H9 (cell line): ENCODE measurements at regions not wholly inside any gene's neighbourhood (a gene's known extent, or its start where the extent isn't known, plus 50 kb on each side); places are given as distances from the start of the nearest gene placed in this dataset.

Source experiments
- DNase-seq: peaks from one replicate; pipeline ENCODE4 v3.0.0-alpha.2; 2017
- H2AFZ ChIP-seq: one replicate; pipeline ENCODE4 v1.6.1; 2013; ENCODE audit warnings: mild to moderate bottlenecking, low read length, control low read depth, moderate library complexity
- H2AK5ac ChIP-seq: 2 replicates; pipeline ENCODE4 v1.6.1; 2013; ENCODE audit warnings: low read length, control low read depth, mixed read lengths; ENCODE audit not compliant: insufficient read length
- H2BK120ac ChIP-seq: one replicate; pipeline ENCODE4 v1.6.1; 2013; ENCODE audit warnings: low read depth, mild to moderate bottlenecking, low read length, control low read depth, inconsistent platforms; ENCODE audit not compliant: poor library complexity, severe bottlenecking
- H2BK12ac ChIP-seq: 2 replicates; pipeline ENCODE4 v1.6.1; 2013; ENCODE audit warnings: low read length, control low read depth, mixed read lengths, low read depth; ENCODE audit not compliant: insufficient read length
- H2BK15ac ChIP-seq: 2 replicates; pipeline ENCODE4 v1.6.1; 2013; ENCODE audit warnings: low read depth, low read length, control low read depth
- H2BK20ac ChIP-seq: one replicate; pipeline ENCODE4 v1.6.1; 2013; ENCODE audit warnings: low read depth, mild to moderate bottlenecking, low read length, control low read depth, inconsistent platforms; ENCODE audit not compliant: poor library complexity, severe bottlenecking
- H2BK5ac ChIP-seq: 2 replicates; pipeline ENCODE4 v1.6.1; 2013; ENCODE audit warnings: low read length, control low read depth, mixed read lengths; ENCODE audit not compliant: insufficient read length
- H3K14ac ChIP-seq: 2 replicates; pipeline ENCODE4 v1.6.1; 2013; ENCODE audit warnings: low read length, control low read depth; ENCODE audit not compliant: insufficient read depth
- H3K18ac ChIP-seq: 2 replicates; pipeline ENCODE4 v1.6.1; 2013; ENCODE audit warnings: low read depth, mild to moderate bottlenecking, mixed read lengths, low read length, control low read depth; ENCODE audit not compliant: insufficient read length
- H3K23ac ChIP-seq: 2 replicates; pipeline ENCODE4 v1.6.1; 2013; ENCODE audit warnings: low read length, control low read depth, mixed read lengths, low read depth; ENCODE audit not compliant: insufficient read length
- H3K23me2 ChIP-seq: 2 replicates; pipeline ENCODE4 v1.6.1; 2013; ENCODE audit warnings: low read depth, mild to moderate bottlenecking, mixed read lengths, low read length, control low read depth; ENCODE audit not compliant: insufficient read length, poor library complexity, severe bottlenecking
- H3K27ac ChIP-seq: 2 replicates; pipeline ENCODE4 v1.5.1; 2013; ENCODE audit warnings: low read length, control low read depth, mixed read lengths, low read depth; ENCODE audit not compliant: insufficient read length
- H3K27me3 ChIP-seq: 2 replicates; pipeline ENCODE4 v1.6.1; 2013; ENCODE audit warnings: low read length, control low read depth, inconsistent platforms; ENCODE audit not compliant: insufficient read depth
- H3K4ac ChIP-seq: 2 replicates; pipeline ENCODE4 v1.6.1; 2013; ENCODE audit warnings: low read depth, mild to moderate bottlenecking, control low read depth, inconsistent platforms, low read length, moderate library complexity
- H3K4me1 ChIP-seq: 2 replicates; pipeline ENCODE4 v1.6.1; 2013; ENCODE audit warnings: low read length, control low read depth, inconsistent platforms; ENCODE audit not compliant: insufficient read depth
- H3K4me2 ChIP-seq: 2 replicates; pipeline ENCODE4 v1.6.1; 2013; ENCODE audit warnings: low read length, control low read depth, mixed read lengths; ENCODE audit not compliant: insufficient read length, insufficient read depth
- H3K56ac ChIP-seq: 2 replicates; pipeline ENCODE4 v1.6.1; 2013; ENCODE audit warnings: low read depth, mild to moderate bottlenecking, mixed read lengths, low read length, control low read depth; ENCODE audit not compliant: insufficient read length
- H3K79me1 ChIP-seq: 2 replicates; pipeline ENCODE4 v1.6.1; 2013; ENCODE audit warnings: low read depth, mild to moderate bottlenecking, moderate library complexity, low read length, control low read depth, inconsistent platforms; ENCODE audit not compliant: insufficient read depth, poor library complexity, severe bottlenecking
- H3K79me2 ChIP-seq: 2 replicates; pipeline ENCODE4 v1.6.1; 2013; ENCODE audit warnings: low read length, control low read depth, inconsistent platforms; ENCODE audit not compliant: insufficient read depth
- H3K9ac ChIP-seq: 2 replicates; pipeline ENCODE4 v1.6.1; 2013; ENCODE audit warnings: low read length, control low read depth, mixed read lengths; ENCODE audit not compliant: insufficient read length; ENCODE audit errors: extremely low read depth
- H3K9me3 ChIP-seq: one replicate; pipeline ENCODE4 v1.6.1; 2013; ENCODE audit warnings: low read depth, low read length, inconsistent platforms; ENCODE audit not compliant: control insufficient read depth
- H3T11ph ChIP-seq: one replicate; pipeline ENCODE4 v1.6.1; 2013; ENCODE audit warnings: mild to moderate bottlenecking, low read length, control low read depth, inconsistent platforms
- H4K20me1 ChIP-seq: one replicate; pipeline ENCODE4 v1.6.1; 2013; ENCODE audit not compliant: control insufficient read depth, insufficient read length, insufficient read depth
- H4K5ac ChIP-seq: 2 replicates; pipeline ENCODE4 v1.6.1; 2013; ENCODE audit warnings: low read depth, mild to moderate bottlenecking, mixed read lengths, low read length, control low read depth; ENCODE audit not compliant: insufficient read length
- H4K8ac ChIP-seq: replicated peaks from 2 replicates; pipeline ENCODE4 v1.6.1; 2013; ENCODE audit warnings: low read length, control low read depth, mixed read lengths, low read depth; ENCODE audit not compliant: insufficient read length
- H4K91ac ChIP-seq: 2 replicates; pipeline ENCODE4 v1.6.1; 2013; ENCODE audit warnings: low read depth, mild to moderate bottlenecking, moderate library complexity, mixed read lengths, low read length, control low read depth; ENCODE audit not compliant: insufficient read length
- H3K27ac Mint-ChIP-seq, 3 experiments: 2 replicates in 2 of 3; 3 replicates in 1 of 3; pipeline ENCODE4 v1.8.0; 2020 to 2021; ENCODE audit warnings: mixed read lengths in 3 of 3, mild to moderate bottlenecking in 1 of 3, moderate library complexity in 1 of 3
- H3K27me3 Mint-ChIP-seq: 2 replicates; pipeline ENCODE4 v1.8.0; 2021; ENCODE audit warnings: low read depth, mild to moderate bottlenecking, moderate library complexity, mixed read lengths
- H3K36me3 Mint-ChIP-seq, 3 experiments: 2 replicates in 2 of 3; 3 replicates in 1 of 3; pipeline ENCODE4 v1.8.0; 2020 to 2021; ENCODE audit warnings: low read depth in 3 of 3, mixed read lengths in 3 of 3; ENCODE audit not compliant: insufficient read depth in 1 of 3
- H3K4me1 Mint-ChIP-seq, 2 experiments: 2 replicates each; pipeline ENCODE4 v1.8.0; 2020; ENCODE audit warnings: mixed read lengths in 2 of 2
- H3K4me3 Mint-ChIP-seq, 2 experiments: 2 replicates in 1 of 2; 3 replicates in 1 of 2; pipeline ENCODE4 v1.8.0; 2020 to 2021; ENCODE audit warnings: mild to moderate bottlenecking in 2 of 2, mixed read lengths in 2 of 2, moderate library complexity in 1 of 2
- H3K9me3 Mint-ChIP-seq, 2 experiments: 2 replicates in 1 of 2; 3 replicates in 1 of 2; pipeline ENCODE4 v1.8.0; 2020; ENCODE audit warnings: mild to moderate bottlenecking in 2 of 2, mixed read lengths in 2 of 2, moderate library complexity in 1 of 2
- WGBS: extraction: QIAGEN DNeasy Blood & Tissue Kit; methylation state at CpG from one replicate; pipeline ENCODE4 v1.1.7; 2013; ENCODE audit warnings: missing lambda C conversion rate, low lambda C conversion rate, mixed read lengths; ENCODE audit not compliant: insufficient read length; ENCODE audit errors: extremely low coverage; 5-methylcytosine and 5-hydroxymethylcytosine counted together
- TF ChIP-seq, protein P1 (sequence below): fragments of 200-600 bp; sonication (generic); conservative IDR thresholded peaks from 3 replicates; pipeline ENCODE4 v1.8.0; 2021; ENCODE audit warnings: antibody characterized with exemption, mild to moderate bottlenecking

DNA sequence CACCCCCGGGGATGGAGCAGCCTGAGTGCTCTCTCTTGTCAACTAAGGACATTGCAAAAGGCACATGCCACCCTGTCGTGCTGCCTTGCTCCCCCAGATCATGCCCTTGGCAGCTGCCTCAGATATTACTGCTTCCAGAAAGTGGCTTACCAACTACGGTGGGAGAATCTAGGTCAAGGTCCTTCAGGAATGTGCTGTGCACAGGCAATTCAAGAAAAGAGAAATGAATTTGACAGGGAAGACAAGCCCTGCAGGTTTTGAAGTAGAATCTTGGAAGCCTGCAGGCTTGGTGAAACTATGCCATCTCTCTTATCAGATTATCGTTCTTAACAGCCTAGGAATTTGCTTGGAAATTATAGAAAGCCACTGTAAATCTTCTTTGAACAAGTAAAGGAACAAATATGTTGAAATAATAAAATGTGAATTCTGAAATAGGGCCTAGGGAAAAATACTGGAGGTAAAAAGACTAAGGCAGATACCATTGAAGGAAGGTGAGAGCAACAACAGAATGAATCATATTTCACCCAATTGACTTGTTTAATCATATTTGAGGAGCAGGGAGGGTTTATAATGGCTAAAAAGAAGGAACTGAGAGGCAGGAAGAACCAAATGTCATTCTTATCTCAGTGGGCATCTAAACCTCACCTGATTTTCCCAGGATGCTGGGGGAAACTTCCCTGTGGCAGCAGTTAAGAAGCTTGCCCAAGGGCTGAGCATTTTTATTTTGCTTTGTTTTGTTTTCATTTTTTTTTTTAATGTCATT is 94.0 kb upstream of the GLS start:
- H4K8ac ChIP-seq: no peak overlapping the region
- no peak overlapping the region for H3K14ac ChIP-seq
- H2BK120ac ChIP-seq: no peak overlapping the region
- no peak overlapping the region for H3K23ac ChIP-seq
- no peaks in the 10 kb centered on the region for H3K79me1 ChIP-seq
- no peak overlapping the region for H3K4ac ChIP-seq
- H3K18ac ChIP-seq: no peak overlapping the region
- H4K20me1 ChIP-seq: no peaks in the 10 kb centered on the region
- no CpG with 5 or more reads among the region's 4 CpGs for WGBS
- Mint-ChIP-seq H3K27ac (no peak overlapping the region; a peak in 1 of 7 replicates), H3K27me3 (no peaks in the 10 kb centered on the region), H3K36me3 (peaks cover 2 to 10% (median 2%) of the 10 kb centered on the region in 3 experiments; a peak in 4 of 7 replicates), H3K4me1 (peaks cover 32 to 36% of the 10 kb centered on the region in 2 experiments), H3K9me3 (peaks cover 3 to 10% of the 10 kb centered on the region in 2 experiments; a peak in 4 of 5 replicates), H3K4me3 (no peak overlapping the region)
- H2BK20ac ChIP-seq: no peak overlapping the region
- H3K9me3 ChIP-seq: no peaks in the 10 kb centered on the region
- no peak overlapping the region for H2BK15ac ChIP-seq
- no peak overlapping the region for H3T11ph ChIP-seq
- no peak for DNase-seq
- H2BK5ac ChIP-seq: no peak overlapping the region
- H3K27me3 ChIP-seq: no peaks in the 10 kb centered on the region
- no peaks in the 10 kb centered on the region for H3K79me2 ChIP-seq
- no peak overlapping the region for H3K27ac ChIP-seq
- H3K23me2 ChIP-seq: no peaks in the 10 kb centered on the region
- peaks cover 12% of the 10 kb centered on the region; the same call in 1 of the 2 replicates for H3K4me1 ChIP-seq
- no peak overlapping the region for H3K4me2 ChIP-seq
- H3K9ac ChIP-seq: no peak overlapping the region
- H4K5ac ChIP-seq: no peak overlapping the region
- H2BK12ac ChIP-seq: no peak overlapping the region
- no peak overlapping the region for H3K56ac ChIP-seq
- no peak overlapping the region for H4K91ac ChIP-seq
- H2AFZ ChIP-seq: no peak overlapping the region
- H2AK5ac ChIP-seq: no peak overlapping the region
- TF ChIP-seq, protein P1, sequence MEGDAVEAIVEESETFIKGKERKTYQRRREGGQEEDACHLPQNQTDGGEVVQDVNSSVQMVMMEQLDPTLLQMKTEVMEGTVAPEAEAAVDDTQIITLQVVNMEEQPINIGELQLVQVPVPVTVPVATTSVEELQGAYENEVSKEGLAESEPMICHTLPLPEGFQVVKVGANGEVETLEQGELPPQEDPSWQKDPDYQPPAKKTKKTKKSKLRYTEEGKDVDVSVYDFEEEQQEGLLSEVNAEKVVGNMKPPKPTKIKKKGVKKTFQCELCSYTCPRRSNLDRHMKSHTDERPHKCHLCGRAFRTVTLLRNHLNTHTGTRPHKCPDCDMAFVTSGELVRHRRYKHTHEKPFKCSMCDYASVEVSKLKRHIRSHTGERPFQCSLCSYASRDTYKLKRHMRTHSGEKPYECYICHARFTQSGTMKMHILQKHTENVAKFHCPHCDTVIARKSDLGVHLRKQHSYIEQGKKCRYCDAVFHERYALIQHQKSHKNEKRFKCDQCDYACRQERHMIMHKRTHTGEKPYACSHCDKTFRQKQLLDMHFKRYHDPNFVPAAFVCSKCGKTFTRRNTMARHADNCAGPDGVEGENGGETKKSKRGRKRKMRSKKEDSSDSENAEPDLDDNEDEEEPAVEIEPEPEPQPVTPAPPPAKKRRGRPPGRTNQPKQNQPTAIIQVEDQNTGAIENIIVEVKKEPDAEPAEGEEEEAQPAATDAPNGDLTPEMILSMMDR: no peak
